Skeletal muscle satellite cell (primary cell): ENCODE measurements at regions not wholly inside any gene's neighbourhood (a gene's known extent, or its start where the extent isn't known, plus 50 kb on each side); places are given as distances from the start of the nearest gene placed in this dataset.
A peak's percentile ranks its signal among the peaks of the same experiment; 100 is the strongest.

ENCODE experiments used
- H3K27me3 ChIP-seq: 2 replicates; pipeline ENCODE4 v1.7.0; 2013; ENCODE audit warnings: low read length; ENCODE audit not compliant: control insufficient read depth, insufficient read depth
- H3K36me3 ChIP-seq: 2 replicates; pipeline ENCODE4 v1.7.0; 2013; ENCODE audit warnings: mild to moderate bottlenecking, control low read depth, low read length; ENCODE audit not compliant: insufficient read depth
- H3K4me1 ChIP-seq: 2 replicates; pipeline ENCODE4 v1.7.0; 2013; ENCODE audit warnings: low read length; ENCODE audit not compliant: control insufficient read depth, insufficient read depth
- H3K4me2 ChIP-seq: 2 replicates; pipeline ENCODE4 v1.7.0; 2013; ENCODE audit warnings: mild to moderate bottlenecking, low read length
- H3K4me3 ChIP-seq: 2 replicates; pipeline ENCODE4 v1.7.0; 2013; ENCODE audit warnings: low read length
- H3K9ac ChIP-seq: 2 replicates; pipeline ENCODE4 v1.7.0; 2013; ENCODE audit warnings: mild to moderate bottlenecking, low read depth, low read length, moderate library complexity
- H3K9me3 ChIP-seq: replicated peaks from 2 replicates; pipeline ENCODE4 v1.7.0; 2013; ENCODE audit warnings: mild to moderate bottlenecking, control low read depth, low read length

GRCh38 chr1:218025454-218025853 lies 259.6 kb upstream of the RRP15 start:
- Histone ChIP-seq H3K4me3 (no peak overlapping the region), H3K9me3 (no peaks in the 10 kb centered on the region), H3K36me3 (no peaks in the 10 kb centered on the region), H3K9ac (no peak overlapping the region), H3K4me1 (peaks cover 13% of the 10 kb centered on the region), H3K27me3 (no peaks in the 10 kb centered on the region), H3K4me2 (no peak overlapping the region)

GRCh38 chr1:218027152-218027551 lies 257.9 kb upstream of the RRP15 start:
- Histone ChIP-seq H3K9me3 (no peaks in the 10 kb centered on the region), H3K36me3 (no peaks in the 10 kb centered on the region), H3K4me2 (no peak overlapping the region), H3K4me3 (no peak overlapping the region), H3K4me1 (peaks cover 18% of the 10 kb centered on the region), H3K27me3 (no peaks in the 10 kb centered on the region), H3K9ac (no peak overlapping the region)

DNA sequence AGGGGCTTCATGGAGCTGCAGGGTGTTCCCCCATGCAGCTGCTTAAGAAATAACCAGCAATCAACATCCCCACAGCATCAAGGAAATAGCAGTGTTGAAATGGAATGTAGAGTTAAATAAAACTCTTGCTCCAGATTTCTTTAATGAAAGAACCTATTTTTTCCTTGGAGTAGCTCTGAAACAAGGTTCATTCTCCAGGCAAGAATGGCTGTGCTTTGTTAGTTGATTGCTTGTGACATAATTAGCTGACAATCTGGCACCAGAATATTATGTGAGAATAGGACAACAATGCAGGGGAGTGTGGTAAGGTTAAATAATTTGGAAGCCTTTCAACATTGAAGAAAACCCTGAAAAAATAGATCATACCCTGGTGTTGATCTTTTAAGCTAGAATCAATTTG lies 254.2 kb upstream of the RRP15 start:
- H3K27me3 ChIP-seq = no peaks in the 10 kb centered on the region
- no peaks in the 10 kb centered on the region for H3K36me3 ChIP-seq
- no peaks in the 10 kb centered on the region for H3K9me3 ChIP-seq

GRCh38 chr1:218031901-218032300 lies 253.2 kb upstream of the RRP15 start:
- Histone ChIP-seq H3K4me2 (peak overlapping the region; percentile 69), H3K9ac (peak overlapping the region; percentile 36), H3K27me3 (no peaks in the 10 kb centered on the region), H3K36me3 (no peaks in the 10 kb centered on the region), H3K4me1 (peaks cover 6% of the 10 kb centered on the region), H3K4me3 (peak overlapping the region; percentile 39), H3K9me3 (no peaks in the 10 kb centered on the region)

More for the DNA sequence above, 254.2 kb upstream of the RRP15 start:
- Histone ChIP-seq H3K4me2 (no peak overlapping the region), H3K4me1 (peaks cover 9% of the 10 kb centered on the region), H3K4me3 (no peak overlapping the region), H3K9ac (no peak overlapping the region)

DNA sequence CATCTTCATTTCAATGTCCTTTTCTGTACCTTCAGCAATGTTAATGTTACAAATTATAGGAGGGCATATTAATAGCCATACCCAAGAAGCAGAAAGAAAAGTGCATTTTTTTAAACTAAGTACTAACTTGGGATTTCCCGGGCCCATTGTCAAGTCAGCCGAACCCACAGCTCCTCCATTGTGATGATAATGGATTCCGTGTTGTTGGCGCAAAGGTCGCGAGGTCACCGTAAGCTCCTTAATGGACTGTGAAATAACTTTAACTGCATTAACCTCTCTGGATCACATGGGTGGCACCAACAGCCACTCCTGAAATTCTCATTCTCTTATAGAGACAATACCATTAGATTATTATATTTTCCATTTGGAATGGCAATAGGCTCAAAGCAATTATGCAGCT lies 250.6 kb upstream of the RRP15 start:
- H3K9ac ChIP-seq = no peak overlapping the region
- no peaks in the 10 kb centered on the region for H3K36me3 ChIP-seq

DNA sequence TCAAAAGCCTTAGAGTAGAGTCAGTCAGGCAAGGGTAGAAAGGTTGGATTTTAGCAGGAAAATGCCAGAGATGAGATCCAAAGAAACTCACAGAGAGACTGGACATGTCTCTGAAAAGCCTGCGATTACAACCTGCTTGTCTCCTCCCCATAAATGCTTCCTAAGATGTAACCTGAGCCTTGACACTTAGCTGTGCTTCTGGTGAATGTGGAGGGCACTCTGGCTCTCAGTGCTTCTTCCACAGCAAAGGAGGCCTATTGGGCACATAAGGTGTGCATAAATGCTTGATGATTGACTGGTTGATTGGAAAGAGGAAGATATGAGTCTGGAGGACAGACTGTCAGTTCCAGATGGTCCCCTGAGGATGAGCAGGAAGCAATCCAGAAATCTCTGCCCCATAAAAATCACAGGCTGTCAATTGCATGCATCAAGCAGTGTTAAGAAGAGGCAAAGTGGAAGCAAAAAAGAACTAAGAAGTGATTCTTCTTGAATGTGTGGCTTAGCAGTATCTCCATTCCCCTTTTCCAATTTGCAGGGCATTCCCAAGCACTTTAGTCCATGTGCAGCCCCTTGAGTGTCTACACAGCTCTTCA lies 236.2 kb upstream of the RRP15 start:
- Histone ChIP-seq H3K27me3 (no peaks in the 10 kb centered on the region), H3K9ac (no peak overlapping the region), H3K4me3 (no peak overlapping the region), H3K9me3 (no peaks in the 10 kb centered on the region), H3K4me2 (no peak overlapping the region), H3K4me1 (no peaks in the 10 kb centered on the region), H3K36me3 (no peaks in the 10 kb centered on the region)

More for the DNA sequence above, 250.6 kb upstream of the RRP15 start:
- no peak overlapping the region for H3K4me2 ChIP-seq
- no peaks in the 10 kb centered on the region for H3K27me3 ChIP-seq
- no peaks in the 10 kb centered on the region for H3K9me3 ChIP-seq
- H3K4me3 ChIP-seq = no peak overlapping the region
- peaks cover 6% of the 10 kb centered on the region for H3K4me1 ChIP-seq

GRCh38 chr1:218049641-218050040 lies 235.5 kb upstream of the RRP15 start:
- Histone ChIP-seq H3K9me3 (no peaks in the 10 kb centered on the region), H3K4me1 (no peaks in the 10 kb centered on the region), H3K9ac (no peak overlapping the region), H3K36me3 (no peaks in the 10 kb centered on the region), H3K27me3 (no peaks in the 10 kb centered on the region), H3K4me2 (no peak overlapping the region), H3K4me3 (no peak overlapping the region)

DNA sequence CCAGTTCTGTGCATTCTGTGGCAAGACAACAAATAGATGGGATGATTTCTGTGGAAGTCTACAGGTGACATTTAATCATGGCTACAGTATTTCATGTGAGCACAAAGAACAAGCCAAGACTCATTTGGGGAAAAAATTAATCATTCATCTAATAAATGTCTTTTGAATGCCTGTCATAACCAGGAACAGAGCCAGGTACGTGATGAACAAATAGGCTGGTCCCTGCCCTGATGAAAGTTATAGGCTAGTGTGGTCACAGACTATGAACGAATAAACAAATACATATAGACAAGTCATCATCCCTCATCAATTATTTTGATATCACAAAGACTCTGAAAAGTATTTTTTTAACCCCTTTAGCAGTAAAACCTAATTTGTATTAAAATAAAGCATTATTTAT lies 226.4 kb upstream of the RRP15 start:
- Histone ChIP-seq H3K9ac (no peak overlapping the region), H3K4me1 (no peaks in the 10 kb centered on the region), H3K4me3 (no peak overlapping the region), H3K9me3 (no peaks in the 10 kb centered on the region), H3K4me2 (no peak overlapping the region), H3K27me3 (no peaks in the 10 kb centered on the region), H3K36me3 (no peaks in the 10 kb centered on the region)

GRCh38 chr1:218064426-218064825 lies 220.7 kb upstream of the RRP15 start:
- H3K4me2 ChIP-seq = no peak overlapping the region

GRCh38 chr1:218066332-218066731 lies 218.8 kb upstream of the RRP15 start:
- Histone ChIP-seq H3K9ac (no peak overlapping the region), H3K27me3 (no peaks in the 10 kb centered on the region), H3K4me2 (no peak overlapping the region), H3K4me1 (no peaks in the 10 kb centered on the region), H3K9me3 (no peaks in the 10 kb centered on the region), H3K4me3 (no peak overlapping the region), H3K36me3 (no peaks in the 10 kb centered on the region)

More at GRCh38 chr1:218064426-218064825, 220.7 kb upstream of the RRP15 start:
- no peak overlapping the region for H3K9ac ChIP-seq
- H3K36me3 ChIP-seq = no peaks in the 10 kb centered on the region
- H3K4me3 ChIP-seq = no peak overlapping the region
- no peaks in the 10 kb centered on the region for H3K9me3 ChIP-seq
- no peaks in the 10 kb centered on the region for H3K27me3 ChIP-seq
- no peaks in the 10 kb centered on the region for H3K4me1 ChIP-seq

- no peaks in the 10 kb centered on the region for H3K36me3 ChIP-seq
- H3K9me3 ChIP-seq = no peaks in the 10 kb centered on the region
- no peaks in the 10 kb centered on the region for H3K4me1 ChIP-seq
- H3K27me3 ChIP-seq = no peaks in the 10 kb centered on the region
- H3K9ac ChIP-seq = no peak overlapping the region
- H3K4me2 ChIP-seq = no peak overlapping the region
- H3K4me3 ChIP-seq = no peak overlapping the region
Observed at GRCh38 chr1:218068241-218068640, 216.9 kb upstream of the RRP15 start.

GRCh38 chr1:218069180-218069579 lies 215.9 kb upstream of the RRP15 start:
- Histone ChIP-seq H3K9ac (no peak overlapping the region), H3K27me3 (no peaks in the 10 kb centered on the region), H3K9me3 (no peaks in the 10 kb centered on the region), H3K36me3 (no peaks in the 10 kb centered on the region), H3K4me1 (no peaks in the 10 kb centered on the region), H3K4me2 (no peak overlapping the region), H3K4me3 (no peak overlapping the region)
